HG02852 (cell line): ENCODE measurements at regions not wholly inside any gene's neighbourhood (a gene's known extent, or its start where the extent isn't known, plus 50 kb on each side); places are given as distances from the start of the nearest gene placed in this dataset.

Experiments
- ATAC-seq: cut with Tn5 transposase; IDR thresholded peaks from one replicate; pipeline ENCODE4 v1.9.1; 2021; ENCODE audit warnings: mild to moderate bottlenecking, moderate library complexity; ENCODE audit not compliant: unreplicated experiment

GRCh38 chr9:129490583-129491486 lies 130.1 kb downstream of the C9orf50 start:
- no peak for ATAC-seq

- ATAC-seq, result no peak
These were observed 130.9 kb downstream of the C9orf50 start for GRCh38 chr9:129489838-129490582.

- peak; percentile 9 for ATAC-seq
These were observed 133.0 kb downstream of the C9orf50 start for GRCh38 chr9:129487658-129488483.

- no peak for ATAC-seq
These were observed 133.9 kb downstream of the C9orf50 start for GRCh38 chr9:129486756-129487657.

DNA sequence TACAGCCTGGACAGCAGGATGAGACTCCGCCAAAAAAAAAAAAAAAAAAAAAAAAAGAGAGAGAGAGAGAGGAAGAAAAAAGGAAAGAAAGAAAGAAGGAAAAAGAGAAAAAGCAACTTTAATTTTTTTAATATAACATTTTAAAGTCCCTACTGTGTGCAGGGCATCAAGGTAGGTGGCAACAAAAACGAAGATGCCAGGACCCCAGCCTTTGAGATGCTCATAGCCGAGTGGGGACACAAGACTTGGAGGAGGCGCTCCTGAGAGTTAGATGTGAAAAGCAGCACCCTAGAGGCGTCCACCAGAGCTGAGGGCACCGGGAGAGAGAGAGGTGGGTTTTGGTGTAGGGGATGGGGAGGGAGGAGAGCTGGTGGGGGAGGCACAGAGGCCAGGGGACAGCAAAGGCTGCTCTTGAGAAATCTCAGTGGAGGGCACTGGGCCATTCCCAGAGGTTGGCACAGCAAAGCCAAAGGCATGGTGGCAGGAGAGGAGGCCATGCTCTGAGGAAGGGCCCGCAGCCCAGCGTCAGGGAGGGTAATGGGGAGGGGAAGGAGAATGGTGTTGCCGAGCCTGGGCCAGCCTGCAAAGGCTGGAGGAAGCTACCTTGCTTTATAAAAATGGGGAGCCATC lies 135.6 kb downstream of the C9orf50 start:
- ATAC-seq, result no peak

GRCh38 chr9:129484352-129485000 lies 136.4 kb downstream of the C9orf50 start:
- no peak for ATAC-seq

DNA sequence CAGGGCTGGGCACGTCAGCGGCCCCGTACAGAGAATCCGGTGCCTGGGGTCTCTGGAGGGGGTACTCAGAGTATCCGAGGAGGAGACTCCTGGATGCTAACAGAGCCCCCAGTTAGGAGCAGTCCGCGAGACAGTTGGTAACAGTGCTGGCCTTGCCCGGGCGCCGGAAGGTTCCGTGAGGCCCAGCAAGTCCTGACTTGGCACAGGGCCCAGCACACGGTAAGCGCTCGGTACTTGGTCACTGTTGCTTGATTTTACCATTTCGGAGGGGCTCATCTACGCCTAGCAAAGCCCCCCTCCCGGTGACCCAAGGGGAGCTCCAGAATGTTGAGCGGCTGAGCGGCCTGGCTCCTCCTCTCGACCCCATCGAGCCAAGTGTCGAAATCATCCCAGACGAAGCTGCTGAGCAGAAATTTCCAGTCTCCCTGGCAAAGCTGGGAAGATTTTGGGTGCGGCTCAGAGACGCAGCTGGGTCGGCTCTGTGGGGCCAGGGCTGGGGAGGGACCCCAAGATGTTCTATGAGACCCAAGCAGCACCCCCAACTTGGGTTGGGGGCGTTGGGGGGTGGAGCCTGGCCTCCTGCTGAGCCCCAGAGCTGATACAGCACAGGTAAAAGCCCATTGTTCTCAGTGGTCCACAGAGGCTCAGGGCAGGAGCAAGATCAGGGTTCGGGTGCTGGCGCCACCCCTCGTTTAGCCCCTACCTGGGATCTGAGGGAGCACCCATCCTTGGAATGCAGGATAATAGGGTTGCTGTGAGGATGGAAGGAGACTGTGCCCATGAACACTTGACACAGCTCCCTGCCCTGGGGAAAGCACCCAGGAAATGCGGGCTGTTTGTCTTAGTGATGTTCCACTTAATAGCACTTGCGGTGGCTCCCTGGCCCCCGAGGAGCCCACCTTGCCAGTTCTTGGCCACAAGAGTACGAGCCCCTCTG lies 137.2 kb downstream of the C9orf50 start:
- no peak for ATAC-seq

GRCh38 chr9:129482521-129483414 lies 138.1 kb downstream of the C9orf50 start:
- no peak for ATAC-seq

- no peak for ATAC-seq
These were observed 138.9 kb downstream of the C9orf50 start for GRCh38 chr9:129481810-129482511.

- ATAC-seq, result no peak
These were observed 139.5 kb downstream of the C9orf50 start for GRCh38 chr9:129481424-129481809.

GRCh38 chr9:129480745-129481144 lies 140.2 kb downstream of the C9orf50 start:
- ATAC-seq, result no peak

DNA sequence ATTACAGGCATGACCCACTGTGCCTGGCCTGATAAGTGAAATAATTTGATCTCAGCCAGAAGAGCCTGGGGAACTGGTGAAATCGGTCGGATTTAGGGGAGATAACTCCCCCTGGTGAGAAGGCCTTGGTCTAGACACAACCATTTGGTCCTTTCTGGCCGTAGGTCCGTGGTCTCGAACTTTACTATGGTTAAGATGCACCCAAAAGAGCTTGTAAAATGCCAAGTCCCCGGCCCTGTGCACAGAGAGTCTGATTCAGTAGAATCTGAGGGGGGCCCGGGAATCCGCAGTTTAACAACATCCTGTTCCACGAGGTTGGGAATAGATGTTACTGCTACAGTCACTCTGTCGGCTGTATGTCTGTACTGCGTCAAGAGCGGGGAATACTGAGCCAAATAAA lies 140.7 kb downstream of the C9orf50 start:
- no peak for ATAC-seq

GRCh38 chr9:129479631-129480011 lies 141.3 kb downstream of the C9orf50 start:
- no peak for ATAC-seq

DNA sequence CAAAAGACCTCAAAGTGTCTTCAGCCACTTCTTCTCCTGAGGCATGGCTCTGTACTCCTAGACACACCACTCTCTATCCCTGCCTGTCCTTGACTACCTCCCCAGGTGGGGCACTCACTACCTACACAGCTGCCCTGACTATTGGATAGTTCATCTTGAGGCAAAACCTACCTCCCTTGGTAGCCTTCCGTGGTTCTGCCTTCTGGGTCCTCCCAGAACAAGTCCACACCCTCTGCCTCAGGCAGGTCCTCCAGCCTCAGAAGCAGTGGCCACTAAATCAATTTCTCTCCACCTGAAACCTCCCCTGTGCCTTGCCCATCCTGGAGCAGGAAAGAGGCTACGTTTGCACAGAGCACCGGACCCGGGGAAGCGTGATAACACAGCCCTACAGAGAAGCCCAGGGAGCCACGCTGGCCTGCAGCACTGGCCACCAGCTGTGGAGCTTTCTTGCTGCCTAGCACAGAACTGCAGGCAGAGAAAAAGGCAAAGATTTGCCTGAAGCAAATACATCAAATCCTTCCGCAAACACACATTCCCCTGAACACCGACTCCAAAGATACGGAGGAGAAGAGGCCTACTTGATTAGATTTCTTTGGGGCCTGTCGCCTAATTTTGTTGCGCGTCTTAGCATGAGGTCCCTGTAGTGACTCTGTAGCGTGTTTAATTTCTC lies 141.8 kb downstream of the C9orf50 start:
- no peak for ATAC-seq

DNA sequence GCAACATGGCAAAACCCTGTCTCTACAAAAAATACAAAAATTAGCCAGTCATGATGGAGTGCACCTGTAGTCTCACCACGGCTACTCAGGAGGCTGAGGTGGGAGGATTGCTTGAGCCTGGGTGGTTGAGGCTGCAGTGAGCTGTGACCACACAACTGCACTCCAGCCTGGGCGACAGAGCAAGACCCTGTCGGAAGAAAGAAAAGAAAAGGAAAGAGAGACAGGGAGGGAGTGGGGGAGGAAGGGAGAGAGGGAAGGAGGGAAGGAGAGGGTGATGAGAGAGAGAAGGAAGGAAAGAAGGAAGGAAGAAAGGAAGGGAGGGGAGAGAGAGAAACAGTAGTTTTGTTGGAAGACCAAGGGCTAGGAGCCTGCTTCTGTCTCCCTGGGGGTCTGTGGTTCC lies 142.4 kb downstream of the C9orf50 start:
- ATAC-seq, result no peak
